SK-N-SH treated with all-trans-retinoic acid at 6 μM for 48 hours (cell line): ENCODE measurements at regions not wholly inside any gene's neighbourhood (a gene's known extent, or its start where the extent isn't known, plus 50 kb on each side); places are given as distances from the start of the nearest gene placed in this dataset.

ENCODE experiments used
- ATAC-seq: fragments of 200-7000 bp; cut with Tn5 transposase; 3 replicates; pipeline ENCODE4 v1.9.1; 2020; ENCODE audit warnings: mild to moderate bottlenecking, moderate library complexity
- ARNTL ChIP-seq: fragments of 450-650 bp; formaldehyde crosslinking; IDR thresholded peaks from 2 replicates; pipeline ENCODE4 v1.5.0; 2020; ENCODE audit warnings: low read depth, mild to moderate bottlenecking, moderate library complexity, borderline replicate concordance
- BACH2 ChIP-seq: fragments of 250-450 bp; sonication (Bioruptor Pico); IDR thresholded peaks from 2 replicates; pipeline ENCODE4 v1.9.0; 2021; ENCODE audit warnings: mild to moderate bottlenecking, borderline replicate concordance
- CREB5 ChIP-seq: fragments of 250-450 bp; sonication (Bioruptor Pico); IDR thresholded peaks from 2 replicates; pipeline ENCODE4 v1.5.1; 2020; ENCODE audit warnings: low read depth, mild to moderate bottlenecking, moderate library complexity
- CSRNP3 ChIP-seq: fragments of 250-450 bp; sonication (Bioruptor Pico); IDR thresholded peaks from 2 replicates; pipeline ENCODE4 v1.5.1; 2021; ENCODE audit warnings: mild to moderate bottlenecking, moderate library complexity
- ESRRG ChIP-seq: fragments of 250-450 bp; sonication (Bioruptor Pico); IDR thresholded peaks from 2 replicates; pipeline ENCODE4 v1.6.1; 2021; ENCODE audit warnings: mild to moderate bottlenecking
- ISL1 ChIP-seq: fragments of 250-450 bp; sonication (Bioruptor Pico); IDR thresholded peaks from 2 replicates; pipeline ENCODE4 v2.1.2; 2022; ENCODE audit warnings: mild to moderate bottlenecking, moderate library complexity
- PATZ1 ChIP-seq: fragments of 250-450 bp; sonication (Bioruptor Pico); IDR thresholded peaks from 2 replicates; pipeline ENCODE4 v1.8.0; 2020; ENCODE audit warnings: mild to moderate bottlenecking, moderate library complexity, borderline replicate concordance
- POU6F1 ChIP-seq: fragments of 250-450 bp; sonication (Bioruptor Pico); IDR thresholded peaks from 2 replicates; pipeline ENCODE4 v1.8.0; 2021; ENCODE audit warnings: low read depth, mild to moderate bottlenecking, moderate library complexity, borderline replicate concordance
- PPARA ChIP-seq: fragments of 250-450 bp; sonication (Bioruptor Pico); IDR thresholded peaks from 2 replicates; pipeline ENCODE4 v1.5.0; 2020; ENCODE audit warnings: mild to moderate bottlenecking, borderline replicate concordance
- RARB ChIP-seq: fragments of 250-450 bp; sonication (Bioruptor Pico); IDR thresholded peaks from 2 replicates; pipeline ENCODE4 v1.8.0; 2021; ENCODE audit warnings: mild to moderate bottlenecking, moderate library complexity
- SNAI2 ChIP-seq: fragments of 250-450 bp; sonication (Bioruptor Pico); IDR thresholded peaks from 2 replicates; pipeline ENCODE4 v1.5.0; 2020; ENCODE audit warnings: mild to moderate bottlenecking, moderate library complexity
- TCF4 ChIP-seq: fragments of 250-450 bp; sonication (Bioruptor Pico); IDR thresholded peaks from 2 replicates; pipeline ENCODE4 v1.8.0; 2021; ENCODE audit warnings: mild to moderate bottlenecking, moderate library complexity, borderline replicate concordance
- TSHZ2 ChIP-seq: fragments of 250-450 bp; sonication (Bioruptor Pico); IDR thresholded peaks from 2 replicates; pipeline ENCODE4 v1.5.0; 2020; ENCODE audit warnings: mild to moderate bottlenecking, moderate library complexity
- ZC3H10 ChIP-seq: fragments of 250-450 bp; sonication (Bioruptor Pico); IDR thresholded peaks from 2 replicates; pipeline ENCODE4 v1.5.1; 2021; ENCODE audit warnings: mild to moderate bottlenecking, moderate library complexity
- ZFP3 ChIP-seq: fragments of 250-450 bp; sonication (Bioruptor Pico); IDR thresholded peaks from 2 replicates; pipeline ENCODE4 v1.5.0; 2020; ENCODE audit warnings: mild to moderate bottlenecking, moderate library complexity
- ZFP30 ChIP-seq: fragments of 450-650 bp; formaldehyde crosslinking; IDR thresholded peaks from 2 replicates; pipeline ENCODE4 v1.5.0; 2022; ENCODE audit warnings: mild to moderate bottlenecking, moderate library complexity
- ZNF565 ChIP-seq: fragments of 450-650 bp; formaldehyde crosslinking; conservative IDR thresholded peaks from 2 replicates; pipeline ENCODE4 v1.5.0; 2020; ENCODE audit warnings: low read depth, mild to moderate bottlenecking, moderate library complexity

- no peak for TF ChIP-seq SNAI2
- no peak for TF ChIP-seq CREB5
- TF ChIP-seq ZFP30 (CRISPR knock-in tag), result no peak
- TF ChIP-seq TCF4 (CRISPR knock-in tag), result no peak
- ATAC-seq, result no peak
Observed at GRCh38 chr3:24657870-24658510, 163.3 kb upstream of the THRB start.

GRCh38 chr3:24661175-24661584 lies 166.5 kb upstream of the THRB start:
- TF ChIP-seq TCF4 (CRISPR knock-in tag) (no peak), ZC3H10 (CRISPR knock-in tag) (no peak), BACH2 (CRISPR knock-in tag) (no peak), PPARA (CRISPR knock-in tag) (no peak), ISL1 (CRISPR knock-in tag) (no peak), PATZ1 (CRISPR knock-in tag) (no peak), CSRNP3 (no peak), ARNTL (CRISPR knock-in tag) (no peak), ZFP3 (CRISPR knock-in tag) (no peak), CREB5 (no peak), RARB (CRISPR knock-in tag) (no peak), ZNF565 (CRISPR knock-in tag) (no peak), TSHZ2 (CRISPR knock-in tag) (no peak), ZFP30 (CRISPR knock-in tag) (no peak)
- no peak for ATAC-seq

GRCh38 chr3:24662449-24663345 lies 168.0 kb upstream of the THRB start:
- TF ChIP-seq SNAI2 (no peak), ZFP30 (CRISPR knock-in tag) (no peak), POU6F1 (CRISPR knock-in tag) (no peak), PATZ1 (CRISPR knock-in tag) (no peak), ESRRG (no peak), ARNTL (CRISPR knock-in tag) (no peak)
- no peak for ATAC-seq
